HG02885 (cell line): ENCODE measurements at regions not wholly inside any gene's neighbourhood (a gene's known extent, or its start where the extent isn't known, plus 50 kb on each side); places are given as distances from the start of the nearest gene placed in this dataset.

Experiments used
- ATAC-seq: cut with Tn5 transposase; IDR thresholded peaks from one replicate; pipeline ENCODE4 v1.9.1; 2021; ENCODE audit warnings: mild to moderate bottlenecking; ENCODE audit not compliant: unreplicated experiment, poor library complexity

GRCh38 chr7:89857767-89858166 lies 296.5 kb upstream of the STEAP1 start:
- ATAC-seq: no peak

- ATAC-seq: no peak
Measured at GRCh38 chr7:89887489-89887888, 266.8 kb upstream of the STEAP1 start.

GRCh38 chr7:89908736-89909135 lies 245.5 kb upstream of the STEAP1 start:
- no peak for ATAC-seq

GRCh38 chr7:89914711-89915110 lies 239.6 kb upstream of the STEAP1 start:
- ATAC-seq: no peak

- ATAC-seq: no peak
Measured at GRCh38 chr7:89926194-89926593, 228.1 kb upstream of the STEAP1 start.

- no peak for ATAC-seq
Measured at GRCh38 chr7:89926701-89927100, 227.6 kb upstream of the STEAP1 start.

GRCh38 chr7:89927762-89928161 lies 226.5 kb upstream of the STEAP1 start:
- no peak for ATAC-seq

- no peak for ATAC-seq
Measured at GRCh38 chr7:89928451-89928850, 225.8 kb upstream of the STEAP1 start.

- no peak for ATAC-seq
Measured at GRCh38 chr7:89934101-89934500, 220.2 kb upstream of the STEAP1 start.

- ATAC-seq: no peak
Measured at GRCh38 chr7:89943525-89944050, 210.7 kb upstream of the STEAP1 start.

GRCh38 chr7:89958525-89959068 lies 195.7 kb upstream of the STEAP1 start:
- ATAC-seq: no peak

GRCh38 chr7:89966067-89966664 lies 188.1 kb upstream of the STEAP1 start:
- no peak for ATAC-seq

- ATAC-seq: no peak
Measured at GRCh38 chr7:89975577-89975976, 178.7 kb upstream of the STEAP1 start.

GRCh38 chr7:89987665-89988064 lies 166.6 kb upstream of the STEAP1 start:
- ATAC-seq: no peak

GRCh38 chr7:89988074-89988473 lies 166.2 kb upstream of the STEAP1 start:
- no peak for ATAC-seq

GRCh38 chr7:89989454-89989853 lies 164.8 kb upstream of the STEAP1 start:
- ATAC-seq: no peak

- ATAC-seq: no peak
Measured at GRCh38 chr7:89994483-89994882, 159.8 kb upstream of the STEAP1 start.

GRCh38 chr7:89998554-89998953 lies 155.7 kb upstream of the STEAP1 start:
- ATAC-seq: no peak

GRCh38 chr7:90005836-90006235 lies 148.4 kb upstream of the STEAP1 start:
- no peak for ATAC-seq

- no peak for ATAC-seq
Measured at GRCh38 chr7:90007001-90007654, 147.1 kb upstream of the STEAP1 start.

- ATAC-seq: no peak
Measured at GRCh38 chr7:90007831-90008230, 146.4 kb upstream of the STEAP1 start.

- ATAC-seq: no peak
Measured at GRCh38 chr7:90022213-90022612, 132.1 kb upstream of the STEAP1 start.
